ENCODE measurements at regions not wholly inside any gene's neighbourhood (a gene's known extent, or its start where the extent isn't known, plus 50 kb on each side); places are given as distances from the start of the nearest gene placed in this dataset.
"Not testable (repeated sequence)": the region's sequence is repeated elsewhere in the genome, so short reads cannot be mapped to it uniquely, and the experiment has no call there.

DNA sequence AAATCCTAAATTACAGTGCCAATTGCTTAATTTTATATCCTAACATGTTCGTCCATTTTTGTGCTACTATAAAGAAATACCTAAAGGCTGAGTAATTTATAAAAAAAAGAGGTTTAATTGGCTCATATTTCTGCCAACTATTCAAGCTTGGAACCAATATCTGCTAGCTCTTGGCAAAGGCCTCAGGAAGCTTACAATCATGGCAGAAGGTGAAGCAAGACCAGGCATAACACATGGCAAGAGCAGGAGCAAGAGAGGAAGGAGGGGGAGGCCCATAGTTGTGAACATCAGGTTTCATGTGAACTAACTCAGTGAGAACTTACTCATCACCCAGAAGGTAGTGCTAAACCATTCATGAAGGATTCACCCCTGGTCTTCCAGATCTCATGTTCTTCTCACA is 494.3 kb downstream of the CCER1 start:
- Histone ChIP-seq H3K4me3 (ENCODE audit: low read length) (no peak overlapping the region), H3K27me3 (ENCODE audit: low read depth, low read length) (no peaks in the 10 kb centered on the region), H3K4me2 (ENCODE audit: low read length) (no peak overlapping the region), H3K4me1 (ENCODE audit: low read length) (no peaks in the 10 kb centered on the region), H3K9ac (ENCODE audit: low read length) (no peak overlapping the region), H4K20me1 (ENCODE audit: insufficient read depth, low read length) (no peaks in the 10 kb centered on the region), H3K36me3 (replicated peaks; ENCODE audit: low read depth, low read length) (no peaks in the 10 kb centered on the region), H3K79me2 (ENCODE audit: low read length) (no peaks in the 10 kb centered on the region), H2AFZ (ENCODE audit: low read depth, low read length) (no peak overlapping the region), H3K9me3 (ENCODE audit: insufficient read depth, low read length) (no peaks in the 10 kb centered on the region), H3K27ac (ENCODE audit: low read length) (no peak overlapping the region)
- TF ChIP-seq, protein P1, sequence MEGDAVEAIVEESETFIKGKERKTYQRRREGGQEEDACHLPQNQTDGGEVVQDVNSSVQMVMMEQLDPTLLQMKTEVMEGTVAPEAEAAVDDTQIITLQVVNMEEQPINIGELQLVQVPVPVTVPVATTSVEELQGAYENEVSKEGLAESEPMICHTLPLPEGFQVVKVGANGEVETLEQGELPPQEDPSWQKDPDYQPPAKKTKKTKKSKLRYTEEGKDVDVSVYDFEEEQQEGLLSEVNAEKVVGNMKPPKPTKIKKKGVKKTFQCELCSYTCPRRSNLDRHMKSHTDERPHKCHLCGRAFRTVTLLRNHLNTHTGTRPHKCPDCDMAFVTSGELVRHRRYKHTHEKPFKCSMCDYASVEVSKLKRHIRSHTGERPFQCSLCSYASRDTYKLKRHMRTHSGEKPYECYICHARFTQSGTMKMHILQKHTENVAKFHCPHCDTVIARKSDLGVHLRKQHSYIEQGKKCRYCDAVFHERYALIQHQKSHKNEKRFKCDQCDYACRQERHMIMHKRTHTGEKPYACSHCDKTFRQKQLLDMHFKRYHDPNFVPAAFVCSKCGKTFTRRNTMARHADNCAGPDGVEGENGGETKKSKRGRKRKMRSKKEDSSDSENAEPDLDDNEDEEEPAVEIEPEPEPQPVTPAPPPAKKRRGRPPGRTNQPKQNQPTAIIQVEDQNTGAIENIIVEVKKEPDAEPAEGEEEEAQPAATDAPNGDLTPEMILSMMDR (IDR thresholded peaks at IDR 0.05; ENCODE audit: low read depth, low read length), result no peak
- TF ChIP-seq EZH2phosphoT487 (IDR thresholded peaks at IDR 0.05; ENCODE audit: low read depth), result no peak

DNA sequence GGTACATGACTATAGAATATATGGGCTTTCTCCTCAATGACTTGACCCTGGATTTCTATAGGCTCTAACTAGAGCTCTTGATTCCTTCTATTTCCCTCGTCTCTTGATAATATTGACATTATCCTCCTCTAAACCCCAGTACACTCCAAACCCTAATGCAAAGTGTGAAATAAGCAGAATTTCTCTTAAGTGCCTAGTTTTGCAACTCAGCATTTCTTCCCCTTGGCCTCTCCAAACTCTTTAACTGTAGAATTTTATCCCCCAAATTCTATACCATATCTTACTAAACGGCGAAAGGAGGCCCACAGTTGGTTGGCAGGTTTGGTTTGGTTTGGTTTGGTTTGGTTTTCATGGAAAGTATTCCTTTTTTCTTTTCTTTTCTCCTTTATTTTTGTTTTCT is 498.7 kb downstream of the CCER1 start:
- no peak overlapping the region for H2AFZ ChIP-seq (ENCODE audit: low read depth, low read length)
- TF ChIP-seq, protein P1 (IDR thresholded peaks at IDR 0.05; ENCODE audit: low read depth, low read length), result no peak
- no peak for TF ChIP-seq EZH2phosphoT487 (IDR thresholded peaks at IDR 0.05; ENCODE audit: low read depth)
- H3K36me3 ChIP-seq (replicated peaks; ENCODE audit: low read depth, low read length), result no peaks in the 10 kb centered on the region

GRCh38 chr12:90455756-90456155 is 499.2 kb downstream of the CCER1 start:
- H3K27ac ChIP-seq (ENCODE audit: low read length), result no peak overlapping the region

More for the DNA sequence above, 498.7 kb downstream of the CCER1 start:
- H3K79me2 ChIP-seq (ENCODE audit: low read length), result no peaks in the 10 kb centered on the region
- H4K20me1 ChIP-seq (ENCODE audit: insufficient read depth, low read length), result no peaks in the 10 kb centered on the region
- H3K4me3 ChIP-seq (ENCODE audit: low read length), result no peak overlapping the region
- no peaks in the 10 kb centered on the region for H3K27me3 ChIP-seq (ENCODE audit: low read depth, low read length)
- H3K9me3 ChIP-seq (ENCODE audit: insufficient read depth, low read length), result no peaks in the 10 kb centered on the region
- H3K4me1 ChIP-seq (ENCODE audit: low read length), result no peaks in the 10 kb centered on the region
- no peak overlapping the region for H3K4me2 ChIP-seq (ENCODE audit: low read length)
- no peak overlapping the region for H3K9ac ChIP-seq (ENCODE audit: low read length)
- H3K27ac ChIP-seq (ENCODE audit: low read length), result no peak overlapping the region

DNA sequence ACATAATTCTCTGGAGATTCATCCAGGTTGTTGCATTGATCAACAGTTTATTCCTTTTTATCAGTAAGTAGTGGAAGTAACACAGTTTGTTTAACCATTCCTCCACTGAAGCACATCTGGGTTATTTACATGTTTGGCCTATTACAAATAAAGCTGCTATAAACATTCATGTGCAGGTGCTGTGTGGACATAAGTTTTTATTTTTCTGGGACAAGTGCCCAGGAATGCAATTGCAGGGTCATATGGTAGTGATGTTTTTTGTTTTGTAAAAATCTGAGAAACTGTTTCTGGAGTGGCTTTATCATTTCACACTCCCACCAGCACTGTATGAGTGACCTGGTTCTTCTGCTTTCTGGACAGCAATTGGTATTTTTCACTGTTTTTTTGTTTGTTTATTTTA is 505.4 kb downstream of the CCER1 start:
- Histone ChIP-seq H3K27ac (ENCODE audit: low read length) (no peak overlapping the region), H2AFZ (ENCODE audit: low read depth, low read length) (no peak overlapping the region)
- no peak for TF ChIP-seq EZH2phosphoT487 (IDR thresholded peaks at IDR 0.05; ENCODE audit: low read depth)
- TF ChIP-seq, protein P1 (IDR thresholded peaks at IDR 0.05; ENCODE audit: low read depth, low read length), result no peak

More at GRCh38 chr12:90455756-90456155, 499.2 kb downstream of the CCER1 start:
- H3K9me3 ChIP-seq (ENCODE audit: insufficient read depth, low read length), result no peaks in the 10 kb centered on the region
- no peaks in the 10 kb centered on the region for H4K20me1 ChIP-seq (ENCODE audit: insufficient read depth, low read length)
- H3K27me3 ChIP-seq (ENCODE audit: low read depth, low read length), result no peaks in the 10 kb centered on the region
- no peak overlapping the region for H3K4me3 ChIP-seq (ENCODE audit: low read length)
- H3K9ac ChIP-seq (ENCODE audit: low read length), result no peak overlapping the region
- no peak overlapping the region for H2AFZ ChIP-seq (ENCODE audit: low read depth, low read length)
- TF ChIP-seq, protein P1 (IDR thresholded peaks at IDR 0.05; ENCODE audit: low read depth, low read length), result no peak
- TF ChIP-seq EZH2phosphoT487 (IDR thresholded peaks at IDR 0.05; ENCODE audit: low read depth), result no peak
- no peaks in the 10 kb centered on the region for H3K79me2 ChIP-seq (ENCODE audit: low read length)
- H3K36me3 ChIP-seq (replicated peaks; ENCODE audit: low read depth, low read length), result no peaks in the 10 kb centered on the region
- no peak overlapping the region for H3K4me2 ChIP-seq (ENCODE audit: low read length)
- H3K4me1 ChIP-seq (ENCODE audit: low read length), result no peaks in the 10 kb centered on the region

GRCh38 chr12:90443466-90443865 is 511.5 kb downstream of the CCER1 start:
- H2AFZ ChIP-seq (ENCODE audit: low read depth, low read length); H4K20me1 ChIP-seq (ENCODE audit: insufficient read depth, low read length); H3K4me3 ChIP-seq (ENCODE audit: low read length); H3K79me2 ChIP-seq (ENCODE audit: low read length); H3K4me2 ChIP-seq (ENCODE audit: low read length); H3K9me3 ChIP-seq (ENCODE audit: insufficient read depth, low read length); H3K27ac ChIP-seq (ENCODE audit: low read length); H3K9ac ChIP-seq (ENCODE audit: low read length); H3K36me3 ChIP-seq (replicated peaks; ENCODE audit: low read depth, low read length); H3K4me1 ChIP-seq (ENCODE audit: low read length); H3K27me3 ChIP-seq (ENCODE audit: low read depth, low read length): not testable (repeated sequence)

More for the DNA sequence above, 505.4 kb downstream of the CCER1 start:
- Histone ChIP-seq H3K4me1 (ENCODE audit: low read length) (no peaks in the 10 kb centered on the region), H4K20me1 (ENCODE audit: insufficient read depth, low read length) (no peaks in the 10 kb centered on the region), H3K4me3 (ENCODE audit: low read length) (no peak overlapping the region), H3K36me3 (replicated peaks; ENCODE audit: low read depth, low read length) (no peaks in the 10 kb centered on the region), H3K9ac (ENCODE audit: low read length) (no peak overlapping the region), H3K4me2 (ENCODE audit: low read length) (no peak overlapping the region), H3K27me3 (ENCODE audit: low read depth, low read length) (no peaks in the 10 kb centered on the region), H3K9me3 (ENCODE audit: insufficient read depth, low read length) (no peaks in the 10 kb centered on the region), H3K79me2 (ENCODE audit: low read length) (no peaks in the 10 kb centered on the region)
